ENCODE measurements at regions not wholly inside any gene's neighbourhood (a gene's known extent, or its start where the extent isn't known, plus 50 kb on each side); places are given as distances from the start of the nearest gene placed in this dataset.

DNA sequence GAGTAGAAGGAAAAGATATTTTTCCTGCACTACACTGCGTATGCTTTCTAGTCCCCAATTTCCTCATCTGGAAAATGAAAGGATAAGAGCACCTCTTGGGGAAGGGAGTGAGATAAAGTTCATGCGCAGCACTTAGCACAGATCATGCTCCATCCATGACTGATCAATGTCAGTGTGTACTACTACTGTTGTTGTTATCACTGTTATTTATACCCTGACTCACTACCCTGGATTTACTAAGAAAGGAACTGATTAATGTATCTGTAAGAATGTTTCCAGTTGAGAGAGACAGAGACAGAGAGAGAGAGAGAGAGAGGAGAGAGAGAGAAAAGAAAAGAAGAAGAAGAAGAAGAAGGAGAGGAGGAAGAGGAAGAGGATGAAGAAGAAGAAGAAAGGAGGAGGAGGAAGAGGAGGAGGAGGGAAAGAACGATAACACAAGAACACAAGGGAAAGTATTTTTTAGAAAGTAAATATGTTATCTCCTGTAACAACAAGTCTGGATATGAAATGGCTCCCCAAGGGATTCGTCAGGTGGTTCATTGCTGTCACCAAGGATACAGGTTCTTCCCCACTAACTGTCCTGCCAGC, 212.2 kb upstream of the PROK2 start:
- DNase-seq: no peak

DNA sequence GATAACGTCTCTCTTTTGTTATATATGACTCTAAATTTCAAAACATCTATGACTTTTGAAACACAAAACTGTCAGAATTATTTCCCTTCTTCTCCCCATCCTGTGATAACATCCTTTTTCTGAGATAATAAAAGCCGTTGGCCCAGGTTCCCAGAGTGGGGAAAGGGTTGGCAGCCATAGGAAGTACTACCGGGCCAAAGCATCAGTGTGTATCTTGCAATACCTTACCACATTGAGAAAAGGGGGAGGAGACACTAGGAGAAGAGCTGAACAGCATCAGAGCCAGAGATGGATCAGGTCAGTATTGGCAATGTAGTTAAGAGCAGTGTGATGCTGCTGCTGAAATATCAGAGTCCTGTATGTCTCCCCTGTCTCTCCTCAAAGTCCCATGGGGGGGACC, 210.0 kb upstream of the PROK2 start:
- DNase-seq: no peak

DNA sequence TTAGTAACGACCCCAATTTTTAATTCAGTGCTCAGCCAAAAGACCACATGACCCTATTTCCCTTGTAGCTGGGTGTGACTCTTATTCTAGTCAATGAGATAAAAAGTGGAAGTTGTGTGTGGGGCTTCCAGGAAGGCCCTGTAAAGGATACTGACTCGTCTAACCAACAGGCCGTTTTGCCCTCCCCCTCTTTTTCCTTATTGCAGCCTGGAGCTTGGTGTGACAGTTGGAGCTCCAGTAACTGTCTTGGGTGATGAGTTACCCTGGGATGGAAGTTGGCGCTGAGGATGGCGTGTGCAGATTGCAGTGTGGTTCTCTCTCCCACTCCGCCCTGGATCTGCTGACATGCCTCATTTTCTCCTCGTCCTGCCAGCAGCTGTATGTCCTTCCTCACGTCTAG, 209.3 kb upstream of the PROK2 start:
- no peak for DNase-seq

DNA sequence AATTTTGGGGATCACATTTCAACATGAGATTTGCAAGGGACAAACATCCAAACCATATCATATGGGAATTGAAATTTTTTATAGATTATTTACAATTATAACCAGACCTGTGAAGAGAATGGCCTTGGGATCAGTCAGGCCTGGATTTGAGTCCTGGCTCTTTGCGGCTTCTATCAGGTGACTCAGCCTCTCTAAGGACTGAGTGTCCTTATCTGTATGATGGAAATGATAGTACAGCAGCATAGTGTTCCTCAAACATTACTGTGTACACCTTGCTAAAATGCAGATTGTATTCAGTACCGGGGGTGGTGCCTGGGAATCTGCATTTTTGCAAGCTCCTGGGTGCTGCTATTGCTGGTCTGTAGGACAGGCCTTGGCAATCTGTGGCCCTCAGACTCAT, 206.7 kb upstream of the PROK2 start:
- no peak for DNase-seq

DNA sequence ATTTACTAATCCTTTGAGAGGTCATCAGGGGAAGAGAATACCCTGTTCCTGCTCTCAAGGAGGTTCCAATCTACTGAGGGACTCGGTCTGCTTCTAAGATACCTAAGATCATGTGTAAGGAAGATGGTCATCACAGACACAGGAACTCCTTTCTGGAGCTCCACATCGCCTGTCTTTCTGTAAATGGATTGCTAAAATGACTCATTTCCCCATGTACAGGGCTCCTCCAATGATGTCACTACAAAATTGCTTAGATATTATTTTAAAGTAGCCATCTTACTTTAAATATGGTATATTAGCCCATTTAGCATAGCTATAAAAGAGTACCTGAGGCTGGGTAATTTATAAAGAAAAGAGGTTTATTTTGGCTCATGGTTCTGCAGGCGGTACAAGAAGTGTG, 206.1 kb upstream of the PROK2 start:
- DNase-seq: no peak

DNA sequence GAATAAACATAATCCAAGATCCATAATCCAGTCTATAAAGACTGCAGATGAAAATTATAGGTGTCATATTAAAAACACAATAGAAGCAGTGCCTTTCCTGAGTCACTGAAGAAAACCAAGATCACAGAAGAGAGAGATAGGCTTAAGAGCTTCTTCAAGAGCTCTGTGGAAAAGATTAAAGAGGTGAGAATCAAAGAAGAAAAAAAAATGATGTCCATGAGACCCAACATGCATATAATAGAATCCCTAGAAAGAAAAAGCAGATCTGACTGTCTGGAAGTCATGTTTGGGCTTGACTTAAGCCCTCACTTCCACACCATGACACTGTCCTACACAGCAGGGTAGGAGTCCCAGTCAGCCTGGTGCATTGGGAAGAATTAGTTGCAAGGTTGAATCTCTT, 205.6 kb upstream of the PROK2 start:
- no peak for DNase-seq

DNA sequence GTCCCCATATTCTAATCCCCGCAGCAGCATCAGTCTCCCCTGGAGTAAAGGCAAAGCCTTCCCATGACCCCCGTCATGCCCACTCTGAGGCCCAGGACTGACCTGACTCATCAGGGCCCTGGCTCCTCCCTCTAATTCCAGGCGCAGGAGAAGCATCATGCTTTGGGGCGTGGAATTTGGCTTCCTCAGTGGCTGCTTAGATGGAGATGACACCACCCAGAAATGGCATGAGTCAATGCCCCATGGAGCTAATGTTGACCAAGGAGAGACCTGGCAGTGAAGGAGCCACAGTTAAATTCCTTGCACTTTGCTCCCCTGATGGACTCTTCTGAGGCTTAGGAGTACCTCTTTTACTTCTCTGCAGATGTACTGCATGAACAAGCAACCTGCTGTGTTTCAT, 204.2 kb upstream of the PROK2 start:
- no peak for DNase-seq

DNA sequence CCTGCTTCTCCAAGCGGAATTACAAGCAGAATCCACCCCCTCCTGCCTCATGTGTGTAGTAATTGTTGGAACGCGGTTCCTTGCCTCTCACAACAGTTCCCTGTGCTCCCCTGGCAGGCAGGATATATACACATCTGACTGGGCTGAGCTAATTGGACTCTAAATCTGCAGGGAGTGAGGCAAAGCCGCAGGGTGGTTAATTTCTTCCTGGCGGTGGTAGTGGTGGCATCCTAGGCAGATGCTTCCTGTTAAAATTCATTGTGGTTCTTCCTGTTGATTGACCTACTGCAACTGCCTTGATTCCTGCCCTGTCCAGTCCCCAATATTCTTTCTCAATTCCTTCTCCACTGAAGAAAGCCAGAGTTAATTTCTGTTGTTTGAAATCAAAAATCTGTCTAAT, 202.9 kb upstream of the PROK2 start:
- DNase-seq: no peak

DNA sequence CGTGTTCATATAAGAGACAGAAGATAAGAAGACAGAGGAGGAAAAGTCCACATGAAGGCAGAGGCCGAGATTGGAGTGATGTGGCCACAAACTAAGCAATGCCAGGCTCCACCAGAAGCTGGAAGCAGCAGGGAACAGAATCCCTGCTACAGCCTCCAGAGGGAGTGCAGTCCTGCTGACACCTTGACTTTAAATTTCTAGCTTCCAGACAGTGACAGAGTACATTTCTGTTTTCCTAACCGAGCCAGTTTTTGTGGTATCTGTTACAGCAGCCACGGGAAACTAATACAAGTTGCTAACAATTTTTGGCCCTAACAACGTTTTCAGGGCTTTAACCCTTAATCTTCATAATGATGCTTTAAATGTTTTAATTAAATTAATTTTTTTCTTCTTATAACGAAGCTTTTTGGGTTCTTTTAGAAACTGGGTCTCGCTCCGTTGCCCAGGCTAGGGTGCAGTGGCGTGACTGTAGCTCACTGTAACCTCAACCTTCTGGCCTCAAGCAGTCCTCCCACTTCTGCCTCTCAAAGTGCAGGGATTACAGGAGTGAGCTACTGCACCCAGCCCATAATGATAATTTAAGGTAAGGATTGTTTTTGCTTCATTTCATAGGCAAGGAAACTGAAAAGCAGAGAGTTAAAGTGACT, 202.3 kb upstream of the PROK2 start:
- no peak for DNase-seq

DNA sequence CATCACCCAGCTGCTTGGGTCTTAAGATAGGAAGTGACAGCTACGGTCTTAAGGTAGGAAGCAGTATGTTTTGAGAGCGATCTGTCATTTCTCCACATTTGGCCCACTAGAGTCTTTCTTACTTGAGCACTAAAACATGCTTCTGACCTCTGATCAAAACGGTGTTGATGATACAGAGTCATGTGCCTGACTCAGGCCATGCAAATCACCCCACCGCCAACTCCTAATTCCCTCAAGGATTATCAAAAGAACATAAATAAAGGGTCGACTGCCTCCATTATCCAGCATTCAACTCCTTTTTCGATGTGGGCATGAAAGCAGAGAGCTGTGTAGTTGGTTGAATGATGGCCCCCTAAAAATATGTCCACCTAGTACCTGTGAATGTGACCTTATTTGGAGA, 201.7 kb upstream of the PROK2 start:
- no peak for DNase-seq

DNA sequence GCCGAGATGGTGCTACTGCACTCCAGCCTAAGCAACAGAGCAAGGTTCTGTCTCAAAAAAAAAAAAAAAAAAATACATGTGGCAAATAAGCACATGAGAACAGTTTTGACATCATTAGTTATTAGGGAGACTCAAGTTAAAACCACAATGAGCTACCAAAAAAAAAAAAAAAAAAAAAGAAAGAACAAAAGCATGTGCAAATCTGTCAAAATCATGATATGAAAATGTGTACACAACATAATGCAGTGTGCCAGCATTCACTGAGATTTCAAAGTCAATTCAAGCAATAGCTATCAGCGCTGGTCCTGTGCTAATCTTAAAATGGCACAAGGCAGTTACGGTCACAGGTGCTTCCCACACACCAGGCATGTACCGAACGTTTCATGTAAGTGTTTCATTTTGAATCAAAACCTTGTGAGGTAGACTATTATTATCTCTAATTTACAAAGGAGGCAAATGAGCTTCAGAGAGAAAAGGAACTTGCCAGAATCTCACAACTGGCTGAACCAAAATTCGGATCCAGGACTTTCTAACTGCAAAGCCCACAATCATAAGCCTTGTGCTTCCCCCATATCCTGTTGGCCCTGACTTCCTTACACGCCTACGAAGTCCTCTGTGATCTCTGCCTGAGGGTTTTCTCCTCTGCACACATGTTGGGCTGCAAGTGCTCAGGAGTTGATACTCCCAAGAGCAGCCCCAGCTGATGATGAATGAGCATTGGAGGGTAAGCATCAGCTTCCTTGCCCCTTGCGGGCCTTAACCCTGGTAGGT, 200.1 kb upstream of the PROK2 start:
- DNase-seq: no peak

DNA sequence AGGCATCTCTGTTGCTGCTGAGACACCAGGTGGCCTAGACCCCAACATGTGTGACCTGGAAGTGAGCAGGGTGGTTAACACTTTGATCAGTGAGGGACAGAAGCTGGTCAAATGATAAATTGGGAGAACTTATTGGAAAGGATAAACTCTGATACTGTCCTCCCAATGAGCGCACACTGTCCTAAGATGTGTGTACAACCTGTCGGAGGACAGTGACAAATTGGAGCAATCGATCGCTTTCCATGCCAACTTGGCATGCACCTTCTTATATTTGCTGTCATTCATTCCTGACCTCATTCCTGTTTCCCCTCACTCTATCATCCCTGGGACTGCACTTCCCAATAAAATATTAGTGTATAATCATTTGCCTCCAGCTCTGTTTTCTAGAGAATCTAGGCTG, 198.7 kb upstream of the PROK2 start:
- no peak for DNase-seq

DNA sequence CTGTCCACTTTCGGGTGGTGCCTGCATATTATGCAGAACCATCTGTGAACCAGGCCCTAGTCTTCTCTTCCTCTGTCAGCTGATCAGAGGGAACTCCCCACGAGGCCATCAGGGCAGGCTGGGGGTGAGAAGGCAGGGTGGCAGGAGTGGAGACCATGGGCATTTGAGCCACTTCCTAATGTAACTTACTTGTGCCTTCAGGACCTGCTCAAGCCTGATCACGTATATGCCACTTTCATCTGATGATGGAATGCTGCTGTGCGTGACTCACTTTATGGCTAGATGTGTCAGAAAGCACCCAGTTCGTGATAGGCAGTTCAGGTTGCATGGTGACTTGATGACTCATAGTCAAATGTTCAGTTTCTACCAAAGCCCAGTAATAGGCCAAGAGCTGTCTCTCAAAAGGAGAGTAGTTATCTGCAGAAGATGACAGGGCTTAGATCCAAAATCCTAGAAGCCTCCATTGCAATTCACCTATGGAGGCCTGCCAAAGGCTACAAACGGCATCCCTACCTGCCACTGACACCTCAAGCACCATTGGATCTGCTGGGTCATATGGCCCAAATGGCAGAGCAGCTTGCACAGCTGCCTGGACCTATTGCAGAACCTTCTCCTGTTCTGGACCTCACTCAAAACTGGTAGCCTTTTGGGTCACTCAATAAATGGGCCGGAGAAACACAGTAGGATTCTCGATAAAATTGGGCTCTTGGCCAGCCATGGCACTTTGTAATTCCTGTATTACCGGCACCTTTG, 197.7 kb upstream of the PROK2 start:
- DNase-seq: peak; percentile 62

DNA sequence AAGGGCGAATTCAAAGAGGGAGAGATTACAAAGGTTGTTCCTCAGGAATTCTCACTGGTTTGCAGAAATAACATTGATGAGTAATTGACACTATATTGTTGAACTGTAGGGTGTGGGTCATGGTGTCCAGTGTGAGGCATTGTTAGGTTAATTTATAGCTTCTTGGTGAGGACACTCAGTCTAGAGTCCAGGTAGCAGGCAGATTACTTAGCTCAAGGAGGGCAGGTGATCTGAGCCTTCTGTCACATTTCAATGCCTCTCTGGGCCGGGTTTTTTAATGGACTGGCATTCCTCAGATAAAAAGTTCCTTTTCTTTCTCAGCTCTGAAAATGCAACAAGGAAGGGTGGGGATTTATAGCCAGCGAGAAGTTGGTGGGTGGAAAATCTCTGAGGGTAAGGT, 194.2 kb upstream of the PROK2 start:
- DNase-seq: no peak

DNA sequence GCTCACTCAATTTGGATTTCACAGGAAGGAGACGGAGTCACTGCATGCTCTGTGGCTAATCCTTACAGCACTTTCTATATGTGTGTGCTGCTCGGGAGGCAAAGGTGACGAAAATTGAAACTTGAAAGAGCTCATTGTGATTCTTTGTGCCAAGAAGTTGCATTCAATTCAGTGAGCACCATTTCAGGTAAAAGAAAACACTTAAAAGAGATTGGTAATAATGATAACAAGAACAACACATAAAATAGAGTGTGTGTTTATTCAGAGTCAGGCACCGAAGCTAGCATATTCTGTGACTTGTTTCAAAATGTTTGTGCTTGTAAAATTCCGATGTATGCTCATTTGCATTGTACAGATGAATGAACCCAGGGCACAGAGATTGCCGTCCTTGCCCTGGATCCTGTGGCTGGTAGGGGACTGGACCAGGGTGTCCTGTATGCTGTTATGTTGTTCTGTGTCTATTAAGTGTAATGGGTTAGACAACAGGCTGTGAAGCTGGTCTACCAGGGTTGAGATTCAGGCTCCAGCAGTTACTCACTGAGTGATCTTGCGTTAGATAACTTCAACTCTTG, 193.3 kb upstream of the PROK2 start:
- no peak for DNase-seq

DNA sequence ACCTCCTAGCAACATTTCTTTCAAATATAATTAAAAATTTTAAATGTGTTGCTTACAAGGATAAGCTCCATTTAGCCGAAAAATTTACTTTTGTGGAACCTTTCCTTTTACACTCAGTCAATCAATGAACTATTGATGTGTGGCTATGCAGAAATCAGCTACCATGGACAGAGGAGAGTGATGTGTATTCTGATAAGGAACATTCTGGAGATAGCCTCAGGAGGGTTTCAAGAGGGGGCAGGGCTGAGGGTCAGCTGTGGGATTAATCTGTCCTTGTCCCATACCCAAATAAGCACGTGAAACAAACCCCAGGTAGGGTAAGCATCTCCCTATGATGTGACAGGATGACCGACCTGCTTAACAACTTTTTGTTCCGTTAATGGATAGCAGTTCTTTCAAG, 192.6 kb upstream of the PROK2 start:
- no peak for DNase-seq

DNA sequence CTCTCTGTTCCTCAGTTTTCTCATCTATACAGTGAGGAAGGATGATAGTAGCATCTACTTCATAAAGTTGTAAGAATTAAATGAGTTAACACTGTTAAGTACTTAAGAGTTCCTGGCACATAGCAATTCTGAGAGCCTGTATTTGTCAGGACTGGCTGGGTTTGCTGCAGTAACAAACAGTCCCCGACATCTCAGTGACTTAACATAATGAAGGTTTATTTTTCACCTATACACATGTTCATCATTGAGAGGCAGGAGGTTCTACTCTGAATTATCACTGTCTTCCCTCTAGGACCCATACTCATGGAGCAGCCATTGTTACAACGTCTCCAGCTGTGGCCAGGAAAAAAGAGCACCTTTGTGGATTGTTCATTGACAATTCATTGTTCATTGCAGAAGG, 190.6 kb upstream of the PROK2 start:
- DNase-seq: no peak

DNA sequence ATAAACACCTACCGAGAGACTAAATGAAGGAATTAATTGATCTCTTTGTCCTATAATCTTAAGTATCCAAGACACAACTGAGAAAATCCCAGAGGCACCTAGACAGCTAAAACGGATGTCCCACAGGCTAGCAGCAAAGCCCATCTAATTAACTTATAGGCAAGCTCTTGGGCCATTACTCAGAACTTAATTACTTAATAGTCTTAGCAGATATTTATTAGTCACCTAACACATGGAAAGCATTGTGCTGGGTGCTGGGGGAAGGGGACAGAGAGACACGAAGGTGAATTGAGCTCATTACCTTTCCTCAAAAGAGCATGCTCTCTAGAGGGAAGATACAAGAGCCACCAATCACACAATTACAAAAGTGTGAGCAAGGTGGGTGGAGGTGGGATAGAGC, 189.8 kb upstream of the PROK2 start:
- DNase-seq: no peak

DNA sequence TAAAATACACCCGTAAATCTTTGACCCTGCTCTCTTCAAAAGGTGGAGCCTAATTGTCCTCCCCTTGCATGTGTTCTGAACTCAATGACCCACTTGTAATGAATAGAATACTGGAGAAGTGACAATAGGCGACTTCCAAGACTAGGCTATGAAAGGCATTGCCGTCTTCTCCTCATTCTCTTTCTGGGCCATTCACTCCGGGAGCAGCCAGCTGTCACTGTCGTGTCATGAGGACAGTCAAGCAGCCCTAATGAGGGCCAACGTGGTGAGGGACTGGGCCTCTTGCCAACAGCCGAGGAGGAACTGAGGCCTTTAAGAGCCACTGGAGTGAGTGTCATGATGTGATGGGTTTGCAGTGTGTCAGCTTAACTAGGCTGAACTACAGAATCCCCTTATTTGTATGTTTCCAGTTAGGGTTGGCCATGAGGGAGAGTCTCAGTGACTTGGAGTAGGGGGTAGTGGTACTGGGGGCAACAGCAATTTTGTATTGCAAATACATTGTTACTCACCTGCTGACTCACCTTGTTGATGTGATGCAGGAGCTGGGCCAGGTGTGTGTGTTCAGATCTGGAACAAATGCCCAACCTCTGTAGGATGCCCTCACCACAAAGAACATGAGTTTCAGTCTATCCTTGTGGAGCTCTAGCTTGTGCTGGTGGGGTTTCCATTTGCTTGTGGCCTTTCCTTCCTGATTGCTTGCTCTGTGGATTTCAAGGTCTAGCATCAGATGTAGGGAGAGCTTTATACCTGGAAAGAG, 188.5 kb upstream of the PROK2 start:
- DNase-seq: no peak

DNA sequence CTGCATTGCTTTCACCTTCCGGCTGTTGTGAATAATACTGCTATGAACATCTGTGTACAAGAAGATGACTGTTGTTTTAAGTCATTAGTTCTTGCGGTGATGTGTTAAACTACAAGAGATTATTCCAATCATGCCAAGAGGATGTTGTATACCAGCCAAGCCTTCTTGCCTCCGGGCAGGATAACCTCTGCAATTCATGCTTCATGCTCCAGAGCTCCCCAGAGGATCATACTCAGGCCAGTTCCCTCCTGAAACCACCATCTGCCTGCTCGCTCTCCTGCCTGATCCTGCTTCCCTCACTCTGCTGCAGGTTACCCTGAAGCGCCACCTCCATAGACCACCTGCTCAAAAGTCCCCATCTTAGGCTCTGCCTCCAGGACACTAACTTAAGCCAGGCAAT, 187.1 kb upstream of the PROK2 start:
- DNase-seq: no peak

DNA sequence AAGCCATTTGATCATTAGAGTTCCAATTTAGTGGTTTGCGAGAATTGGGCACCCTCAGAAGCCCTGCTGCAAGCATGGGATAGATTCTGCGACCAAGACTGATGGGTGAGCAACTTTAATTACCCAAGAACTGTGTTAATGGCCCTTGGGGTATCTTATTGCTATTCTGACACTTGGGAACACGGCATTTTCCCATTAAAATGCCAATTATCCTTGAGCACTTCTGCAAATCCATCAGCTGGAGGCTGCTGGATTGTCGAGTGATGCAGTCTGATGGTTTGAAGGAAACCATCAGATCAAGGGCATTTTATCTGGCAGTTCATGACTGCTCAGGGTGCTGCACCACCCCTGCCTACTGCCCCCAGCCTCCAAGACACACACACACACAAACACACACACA, 183.6 kb upstream of the PROK2 start:
- DNase-seq: no peak

DNA sequence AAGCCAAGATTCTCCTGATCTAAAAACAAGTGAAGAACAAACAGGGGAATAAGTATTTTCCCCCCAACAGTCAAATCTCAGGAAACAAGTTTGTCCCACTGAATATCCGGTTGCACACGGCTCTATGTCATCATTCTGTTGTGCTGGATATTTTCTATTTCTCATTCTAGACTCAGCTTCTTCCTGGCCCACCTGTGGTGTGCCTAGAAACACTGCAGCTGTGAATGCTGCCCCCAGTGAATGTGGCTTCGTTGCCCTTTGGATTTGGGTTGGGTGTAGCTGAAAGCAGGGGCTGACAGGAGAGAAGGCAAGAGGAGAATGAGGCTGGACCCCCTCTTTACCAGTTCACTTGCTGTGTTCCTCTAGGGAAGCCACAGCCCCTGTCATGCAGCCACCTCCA, 181.2 kb upstream of the PROK2 start:
- no peak for DNase-seq

DNA sequence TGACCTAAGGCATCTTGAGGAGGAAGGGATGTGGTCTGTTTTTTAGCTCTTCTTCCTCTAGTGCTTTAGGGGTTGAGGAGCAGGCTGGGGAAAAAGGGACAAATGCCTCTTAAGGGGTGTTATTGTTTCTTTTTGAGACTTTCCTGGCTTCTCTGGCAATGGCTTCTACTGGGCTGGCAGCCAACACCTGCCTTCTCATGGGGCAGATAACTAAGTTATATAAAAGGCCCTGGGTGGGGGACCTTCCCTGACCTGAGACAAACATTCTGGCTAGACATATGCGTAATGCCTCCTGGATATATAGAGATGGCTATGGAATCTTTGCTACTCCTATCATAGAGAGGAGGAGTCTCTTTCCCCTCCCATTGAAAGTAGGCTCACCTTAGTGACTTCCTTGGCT, 179.2 kb upstream of the PROK2 start:
- no peak for DNase-seq
